Esophagus muscularis mucosa (tissue), 4 donors: ENCODE measurements at regions not wholly inside any gene's neighbourhood (a gene's known extent, or its start where the extent isn't known, plus 50 kb on each side); places are given as distances from the start of the nearest gene placed in this dataset.
"Not testable (repeated sequence)": the region's sequence is repeated elsewhere in the genome, so short reads cannot be mapped to it uniquely, and the experiment has no call there.

ENCODE experiments used
- DNase-seq: peaks from one replicate; pipeline ENCODE4 v3.0.0-alpha.2; 2017; ENCODE audit errors: extremely low spot score
- H3K27ac ChIP-seq, 4 donors: fragments of 200-600 bp; sonication (generic); replicated peaks in 1 of 4; 1 replicate in 3 of 4; 2 replicates in 1 of 4; pipeline ENCODE4 v1.5.1; 2016 to 2019; ENCODE audit warnings: mild to moderate bottlenecking in 1 of 4
- H3K27me3 ChIP-seq, 4 donors: fragments of 200-600 bp; sonication (generic); one replicate each; pipeline versions ENCODE4 v1.5.1 to v1.6.0; 2016 to 2019
- H3K36me3 ChIP-seq, 4 donors: fragments of 200-600 bp; sonication (generic); one replicate each; pipeline ENCODE4 v1.5.1; 2016 to 2019
- H3K4me1 ChIP-seq, 4 donors: fragments of 200-600 bp; sonication (generic); one replicate each; pipeline ENCODE4 v1.5.1; 2016 to 2019
- H3K4me3 ChIP-seq, 4 donors: fragments of 200-600 bp; sonication (generic); 1 replicate in 2 of 4; 2 replicates in 2 of 4; pipeline ENCODE4 v1.5.1; 2016 to 2019; ENCODE audit warnings: mild to moderate bottlenecking in 4 of 4, moderate library complexity in 1 of 4
- H3K9me3 ChIP-seq, 4 donors: fragments of 200-600 bp; sonication (generic); 1 replicate in 3 of 4; 2 replicates in 1 of 4; pipeline ENCODE4 v1.5.1; 2016 to 2019
- EP300 ChIP-seq: sonication (generic); formaldehyde crosslinking; IDR thresholded peaks from one replicate; pipeline ENCODE4 v1.6.1; 2017; ENCODE audit warnings: antibody characterized with exemption
- POLR2A ChIP-seq: fragments of 450-650 bp; IDR thresholded peaks from one replicate; pipeline ENCODE4 v1.6.1; 2017; ENCODE audit warnings: antibody characterized with exemption, moderate library complexity, mild to moderate bottlenecking, low read depth
- POLR2AphosphoS5 ChIP-seq, 2 donors: sonication (generic); formaldehyde crosslinking; IDR thresholded peaks; one replicate each; pipeline ENCODE4 v1.6.1; 2017; ENCODE audit warnings: antibody characterized with exemption in 2 of 2
- WGBS: methylation state at CpG from one replicate; pipeline ENCODE4 v1.1.5; 2018; 5-methylcytosine and 5-hydroxymethylcytosine counted together
- intact Hi-C: fragments of 100-400 bp; cut with DNase I; formaldehyde crosslinking; loops from one replicate; pipeline ENCODE4 v1.15.1; 2023
- TF ChIP-seq, protein P1 (sequence below), 3 experiments: fragments of 200-600 bp in 2 of 3; fragments of 450-650 bp in 1 of 3; sonication (generic) in 2 of 3; IDR thresholded peaks; one replicate each; pipeline ENCODE4 v1.5.1; 2017 to 2019; ENCODE audit warnings: antibody characterized with exemption in 3 of 3, mild to moderate bottlenecking in 2 of 3, moderate library complexity in 1 of 3

GRCh38 chr13:89432997-89433396 is 1761.8 kb downstream of the SLITRK5 start:
- no peak for DNase-seq
- no peaks in the 10 kb centered on the region for H3K4me1 ChIP-seq
- TF ChIP-seq, protein P1, sequence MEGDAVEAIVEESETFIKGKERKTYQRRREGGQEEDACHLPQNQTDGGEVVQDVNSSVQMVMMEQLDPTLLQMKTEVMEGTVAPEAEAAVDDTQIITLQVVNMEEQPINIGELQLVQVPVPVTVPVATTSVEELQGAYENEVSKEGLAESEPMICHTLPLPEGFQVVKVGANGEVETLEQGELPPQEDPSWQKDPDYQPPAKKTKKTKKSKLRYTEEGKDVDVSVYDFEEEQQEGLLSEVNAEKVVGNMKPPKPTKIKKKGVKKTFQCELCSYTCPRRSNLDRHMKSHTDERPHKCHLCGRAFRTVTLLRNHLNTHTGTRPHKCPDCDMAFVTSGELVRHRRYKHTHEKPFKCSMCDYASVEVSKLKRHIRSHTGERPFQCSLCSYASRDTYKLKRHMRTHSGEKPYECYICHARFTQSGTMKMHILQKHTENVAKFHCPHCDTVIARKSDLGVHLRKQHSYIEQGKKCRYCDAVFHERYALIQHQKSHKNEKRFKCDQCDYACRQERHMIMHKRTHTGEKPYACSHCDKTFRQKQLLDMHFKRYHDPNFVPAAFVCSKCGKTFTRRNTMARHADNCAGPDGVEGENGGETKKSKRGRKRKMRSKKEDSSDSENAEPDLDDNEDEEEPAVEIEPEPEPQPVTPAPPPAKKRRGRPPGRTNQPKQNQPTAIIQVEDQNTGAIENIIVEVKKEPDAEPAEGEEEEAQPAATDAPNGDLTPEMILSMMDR (IDR thresholded peaks at IDR 0.05) = no peak
- TF ChIP-seq POLR2AphosphoS5 (IDR thresholded peaks at IDR 0.05) (no peak), POLR2A (no peak), EP300 (no peak)
- intact Hi-C loops = no loop called here
- H3K27me3 ChIP-seq = no peaks in the 10 kb centered on the region
- no peak overlapping the region for H3K4me3 ChIP-seq
- 13% methylated on average over 2 of the region's 2 CpGs for WGBS
- no peaks in the 10 kb centered on the region for H3K36me3 ChIP-seq
- no peaks in the 10 kb centered on the region for H3K9me3 ChIP-seq
- no peak overlapping the region for H3K27ac ChIP-seq

DNA sequence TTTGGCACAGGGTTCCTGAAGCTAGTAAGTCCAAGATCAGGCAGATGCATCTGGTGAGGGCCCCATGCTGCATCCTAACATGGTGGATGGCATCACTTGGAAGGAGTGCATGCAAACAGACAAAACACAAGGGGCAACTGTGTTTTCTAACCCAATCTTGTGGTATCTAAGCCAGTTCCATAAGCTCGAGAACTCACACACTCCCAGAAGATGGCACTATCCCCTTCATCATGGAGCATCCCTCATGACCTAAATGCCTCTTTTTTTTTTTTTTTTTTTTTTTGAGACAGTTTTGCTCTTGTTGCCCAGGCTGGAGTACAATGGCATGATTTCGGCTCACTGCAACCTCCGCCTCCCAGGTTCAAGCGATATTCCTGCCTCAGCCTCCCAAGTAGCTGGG is 1763.5 kb downstream of the SLITRK5 start:
- H3K36me3 ChIP-seq, H3K27me3 ChIP-seq, H3K27ac ChIP-seq, H3K4me3 ChIP-seq, DNase-seq, H3K9me3 ChIP-seq, intact Hi-C loops, H3K4me1 ChIP-seq: not testable (repeated sequence)
- WGBS = 94% methylated on average over 4 of the region's 4 CpGs

DNA sequence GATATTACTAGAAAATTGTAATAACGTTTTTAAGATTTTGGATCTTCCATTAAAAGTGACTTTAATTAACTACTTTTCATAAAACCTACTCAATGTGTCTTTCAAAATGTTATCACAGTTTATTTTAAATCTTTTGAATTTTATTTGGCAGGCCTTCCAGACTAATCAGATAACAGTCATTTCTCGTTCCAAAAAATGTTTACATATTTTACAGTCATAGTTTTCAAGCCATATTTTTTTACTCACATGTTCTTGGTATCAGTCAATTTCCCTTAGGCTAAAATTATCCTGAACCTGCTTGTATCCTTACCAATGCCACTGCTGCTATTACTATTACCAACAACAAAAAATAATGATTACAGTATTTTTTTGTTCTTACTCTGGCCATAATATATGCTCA is 1783.5 kb downstream of the SLITRK5 start:
- Histone ChIP-seq H3K9me3 (no peaks in the 10 kb centered on the region), H3K27ac (no peak overlapping the region), H3K4me3 (no peak overlapping the region), H3K4me1 (no peaks in the 10 kb centered on the region), H3K36me3 (no peaks in the 10 kb centered on the region), H3K27me3 (peaks cover 0 to 3% (median 0%) of the 10 kb centered on the region in 4 donors)
- no peak for DNase-seq
- intact Hi-C loops = no loop called here
- TF ChIP-seq POLR2AphosphoS5 (IDR thresholded peaks at IDR 0.05) (no peak), EP300 (no peak), POLR2A (no peak)
- TF ChIP-seq, protein P1 (IDR thresholded peaks at IDR 0.05) = no peak
- WGBS = 27% methylated on average over 2 of the region's 2 CpGs

DNA sequence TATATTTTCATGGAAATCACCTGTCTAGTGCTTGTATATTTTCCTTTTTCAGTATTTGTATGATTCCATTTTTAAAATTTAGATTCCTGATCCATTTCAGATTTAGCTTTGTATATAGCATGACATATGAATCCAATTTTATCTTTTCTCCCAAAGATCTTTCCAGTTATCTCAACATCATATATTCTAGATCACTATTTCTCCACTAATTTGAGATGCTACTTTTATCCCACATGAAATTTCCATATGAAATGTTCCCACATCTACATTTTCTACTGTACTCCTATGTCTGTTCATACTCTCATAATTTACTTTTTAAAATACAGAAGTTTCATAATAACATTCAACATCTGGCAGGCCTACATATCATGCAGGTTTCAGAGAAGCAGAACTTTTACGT is 1784.1 kb downstream of the SLITRK5 start:
- Histone ChIP-seq H3K9me3 (no peaks in the 10 kb centered on the region), H3K4me3 (no peak overlapping the region), H3K27me3 (peaks cover 0 to 3% (median 0%) of the 10 kb centered on the region in 4 donors), H3K36me3 (no peaks in the 10 kb centered on the region), H3K27ac (no peak overlapping the region), H3K4me1 (no peaks in the 10 kb centered on the region)
- WGBS = 61% methylated on average over 1 of the region's 1 CpG
- no peak for DNase-seq
- TF ChIP-seq POLR2AphosphoS5 (IDR thresholded peaks at IDR 0.05) = no peak
- no peak for TF ChIP-seq POLR2A
- intact Hi-C loops = no loop called here

GRCh38 chr13:89455741-89456140 is 1784.6 kb downstream of the SLITRK5 start:
- WGBS = 65% methylated on average over 2 of the region's 2 CpGs
- H3K36me3 ChIP-seq = no peaks in the 10 kb centered on the region
- no peaks in the 10 kb centered on the region for H3K9me3 ChIP-seq
- H3K27me3 ChIP-seq = no peaks in the 10 kb centered on the region
- DNase-seq = no peak
- intact Hi-C loops = no loop called here
- TF ChIP-seq POLR2AphosphoS5 (IDR thresholded peaks at IDR 0.05) = no peak
- TF ChIP-seq, protein P1 (IDR thresholded peaks at IDR 0.05) = no peak
- no peak overlapping the region for H3K27ac ChIP-seq
- no peak overlapping the region for H3K4me3 ChIP-seq
- no peaks in the 10 kb centered on the region for H3K4me1 ChIP-seq

GRCh38 chr13:89457977-89458376 is 1786.8 kb downstream of the SLITRK5 start:
- WGBS = 52% methylated on average over 4 of the region's 4 CpGs

More at GRCh38 chr13:89457977-89458376, 1786.8 kb downstream of the SLITRK5 start:
- Histone ChIP-seq H3K36me3 (no peaks in the 10 kb centered on the region), H3K27ac (no peak overlapping the region), H3K4me1 (no peaks in the 10 kb centered on the region), H3K9me3 (no peaks in the 10 kb centered on the region), H3K4me3 (no peak overlapping the region), H3K27me3 (no peaks in the 10 kb centered on the region)
- TF ChIP-seq EP300 = no peak
- intact Hi-C loops = no loop called here
- no peak for DNase-seq
